HS-27A (cell line): ENCODE measurements at regions not wholly inside any gene's neighbourhood (a gene's known extent, or its start where the extent isn't known, plus 50 kb on each side); places are given as distances from the start of the nearest gene placed in this dataset.

Experiments
- DNase-seq: peaks from one replicate; pipeline ENCODE4 v3.0.0-alpha.2; 2012; ENCODE audit warnings: low read depth, missing footprints

GRCh38 chr5:54769746-54770145 is 215.6 kb downstream of the ESM1 start:
- DNase-seq, result no peak

DNA sequence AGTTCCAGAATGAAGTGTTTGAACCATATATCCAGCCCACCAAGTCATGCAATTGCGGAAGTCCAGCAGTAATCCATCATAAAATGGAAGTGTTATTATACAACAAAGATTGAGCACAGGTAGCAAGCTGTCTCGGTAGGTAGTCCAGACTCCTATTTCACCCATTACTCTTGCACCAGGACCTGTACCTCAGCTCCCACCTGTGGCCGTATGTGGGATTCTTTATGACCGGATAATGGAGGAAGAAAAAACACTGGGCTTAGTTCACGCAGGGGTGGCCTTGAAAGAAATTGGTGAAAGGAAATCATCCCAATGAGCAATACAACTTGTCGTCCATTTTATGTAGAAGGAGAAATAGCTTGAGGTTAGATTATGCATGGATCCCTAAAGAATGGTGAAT is 216.3 kb downstream of the ESM1 start:
- DNase-seq, result no peak

GRCh38 chr5:54766748-54767147 is 218.6 kb downstream of the ESM1 start:
- DNase-seq, result no peak

DNA sequence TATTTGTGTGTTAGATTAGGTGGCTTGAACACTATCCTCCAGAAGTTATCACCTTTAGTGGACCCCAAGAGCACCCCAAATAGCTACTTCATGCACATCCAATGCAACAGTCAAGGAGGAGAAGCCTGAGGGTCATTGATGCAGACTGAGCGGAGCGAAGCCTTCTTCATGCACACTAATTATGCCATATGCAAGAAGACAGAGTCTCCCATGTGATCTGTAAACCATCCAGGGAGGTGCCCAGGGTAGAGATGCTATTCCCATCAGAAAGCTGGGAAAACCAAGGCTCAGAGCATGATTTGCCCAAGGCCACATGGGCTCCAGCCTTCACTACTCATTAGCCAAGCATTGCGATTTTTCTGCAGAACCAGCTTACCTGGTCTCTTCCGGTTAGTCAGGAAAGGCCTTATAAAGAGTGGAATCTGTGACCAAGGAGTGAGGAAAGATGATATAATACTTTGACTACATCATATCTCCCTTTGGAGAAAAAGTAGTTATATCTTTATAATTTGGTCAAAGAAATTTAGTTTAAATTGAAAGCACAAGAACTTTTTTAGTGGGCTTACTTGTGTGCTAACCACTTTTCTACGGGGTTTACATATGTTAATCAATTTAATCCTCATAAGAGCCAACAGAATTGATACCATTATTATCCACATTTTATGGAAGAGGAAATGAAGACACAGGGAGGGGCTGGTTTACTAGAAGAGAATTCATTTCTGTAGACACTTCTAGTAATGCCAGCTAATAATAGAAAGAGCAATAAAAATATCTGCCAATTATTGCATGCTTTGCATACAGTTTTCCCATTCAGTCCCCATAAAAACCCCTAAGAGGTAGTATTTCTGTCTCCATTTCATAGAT is 220.0 kb downstream of the ESM1 start:
- no peak for DNase-seq

DNA sequence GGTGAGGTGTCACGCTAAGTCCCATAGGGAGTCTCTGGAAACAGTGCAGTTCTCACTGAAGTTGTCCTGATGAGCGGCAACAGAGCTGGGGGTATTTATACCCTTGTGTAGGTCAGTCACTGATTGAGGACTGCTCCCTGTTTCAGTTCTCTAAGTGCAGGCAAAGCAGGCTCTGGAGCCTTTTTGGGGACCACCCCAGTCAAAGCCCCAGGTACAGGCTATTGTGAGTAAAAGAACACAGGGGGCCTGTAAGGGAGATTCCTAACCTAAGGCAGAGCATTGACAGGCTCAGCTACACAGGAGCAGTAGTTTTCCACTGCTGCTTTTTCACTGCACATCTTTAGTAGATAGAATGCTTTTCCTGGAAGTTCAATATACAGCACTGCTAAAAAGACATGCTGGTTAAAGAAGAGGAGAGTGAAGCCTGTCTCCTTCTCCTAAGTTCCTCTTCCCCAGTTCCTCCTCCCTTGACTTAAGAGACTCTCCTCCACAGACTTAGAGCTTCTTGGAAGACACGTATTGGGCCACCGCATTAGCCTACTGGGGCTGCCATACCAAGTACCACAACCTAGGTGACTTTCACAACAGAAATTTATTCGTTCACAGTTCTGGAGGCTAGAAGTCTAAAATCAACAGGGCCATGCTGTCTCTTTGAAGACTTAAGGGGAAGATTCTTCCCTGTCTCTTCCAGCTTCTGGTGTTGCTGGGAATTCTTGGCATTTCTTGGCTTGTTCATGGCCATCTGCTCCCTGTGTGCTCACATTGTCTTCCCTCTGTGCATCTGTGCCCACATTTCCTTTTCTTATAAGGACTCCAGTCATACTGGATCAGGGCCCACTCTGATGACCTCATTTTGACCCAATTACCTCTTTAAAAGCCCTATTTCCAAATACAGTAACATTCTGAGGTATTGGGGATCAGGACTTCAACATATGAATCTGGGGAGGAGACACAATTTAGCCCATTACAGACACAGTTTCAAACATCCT is 221.0 kb downstream of the ESM1 start:
- no peak for DNase-seq

DNA sequence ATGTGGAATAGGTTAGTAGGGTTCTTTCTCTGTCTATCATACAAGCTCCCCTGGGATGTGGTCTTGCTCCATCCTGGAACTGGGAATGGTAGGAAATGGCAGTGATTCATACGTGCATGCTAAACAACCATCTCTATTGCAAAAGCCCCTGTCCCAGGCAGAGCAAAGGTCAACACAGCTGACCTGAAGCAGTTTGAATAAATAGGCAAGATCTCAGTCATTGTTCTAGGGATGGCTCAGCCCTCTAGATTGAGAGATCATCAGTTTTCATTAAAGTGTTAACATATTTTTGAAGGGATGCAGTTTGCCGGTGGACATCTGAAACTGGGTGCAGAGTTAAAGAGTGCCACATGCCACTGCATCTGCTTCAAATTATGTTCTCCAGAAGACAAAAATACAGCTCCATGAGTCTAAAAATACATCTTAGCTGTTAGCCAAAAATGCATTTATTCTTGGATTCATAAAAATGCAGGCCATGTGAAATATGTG is 224.1 kb downstream of the ESM1 start:
- DNase-seq, result no peak

DNA sequence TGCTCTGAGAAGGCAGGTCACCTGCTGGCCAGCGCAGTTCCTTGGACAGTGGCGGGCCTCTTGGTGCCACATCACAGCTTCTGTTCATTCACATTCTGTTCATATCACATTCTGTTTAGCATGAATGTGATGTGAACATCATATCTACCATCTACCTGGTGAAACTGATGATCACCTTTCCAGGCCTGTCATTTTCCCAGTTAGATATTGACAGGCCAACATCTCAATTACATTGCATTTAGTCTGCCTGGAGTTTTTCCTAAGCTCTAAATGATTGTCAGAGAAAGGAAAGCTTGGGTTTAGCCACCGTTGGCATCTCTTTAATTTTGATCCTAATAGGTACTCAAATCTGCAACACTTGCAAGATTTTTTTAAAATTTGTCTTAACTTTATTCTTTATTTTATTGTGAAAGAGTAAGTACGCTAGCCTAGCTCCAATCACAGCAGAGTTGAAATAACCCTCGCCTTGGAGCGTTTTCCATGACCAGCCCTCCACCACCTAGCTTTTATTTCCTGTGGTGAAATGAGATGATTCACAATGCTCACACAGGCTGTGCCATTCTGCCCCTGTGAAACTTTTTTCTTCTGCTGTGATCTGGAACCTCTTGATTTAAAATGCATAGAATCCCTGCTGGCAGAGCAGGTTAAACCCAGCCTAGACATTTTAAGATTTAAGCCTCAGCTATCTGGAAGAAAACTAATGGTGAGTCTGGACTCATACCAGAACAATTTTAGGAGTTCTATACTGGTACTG is 225.0 kb downstream of the ESM1 start:
- DNase-seq, result no peak

DNA sequence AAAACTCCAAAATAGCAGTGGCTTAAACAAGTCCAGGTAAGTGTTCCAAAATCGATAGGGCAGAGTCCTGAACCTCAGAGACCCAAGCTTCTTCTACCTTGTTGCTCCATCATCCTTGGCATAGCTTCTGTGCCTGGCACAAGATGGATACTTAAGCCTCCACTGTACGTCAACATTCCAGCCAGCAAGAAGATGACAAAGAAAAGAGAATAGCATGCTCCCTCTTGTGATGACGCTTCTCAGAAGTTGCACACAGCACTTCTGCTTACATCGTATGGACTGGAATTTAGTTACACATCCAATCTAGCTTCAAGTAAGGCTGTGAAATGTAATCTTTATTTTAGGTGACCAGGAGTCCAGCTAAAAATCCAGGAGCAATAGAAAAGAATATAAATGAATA is 227.4 kb downstream of the ESM1 start:
- no peak for DNase-seq

GRCh38 chr5:54757541-54757940 is 227.9 kb downstream of the ESM1 start:
- no peak for DNase-seq

DNA sequence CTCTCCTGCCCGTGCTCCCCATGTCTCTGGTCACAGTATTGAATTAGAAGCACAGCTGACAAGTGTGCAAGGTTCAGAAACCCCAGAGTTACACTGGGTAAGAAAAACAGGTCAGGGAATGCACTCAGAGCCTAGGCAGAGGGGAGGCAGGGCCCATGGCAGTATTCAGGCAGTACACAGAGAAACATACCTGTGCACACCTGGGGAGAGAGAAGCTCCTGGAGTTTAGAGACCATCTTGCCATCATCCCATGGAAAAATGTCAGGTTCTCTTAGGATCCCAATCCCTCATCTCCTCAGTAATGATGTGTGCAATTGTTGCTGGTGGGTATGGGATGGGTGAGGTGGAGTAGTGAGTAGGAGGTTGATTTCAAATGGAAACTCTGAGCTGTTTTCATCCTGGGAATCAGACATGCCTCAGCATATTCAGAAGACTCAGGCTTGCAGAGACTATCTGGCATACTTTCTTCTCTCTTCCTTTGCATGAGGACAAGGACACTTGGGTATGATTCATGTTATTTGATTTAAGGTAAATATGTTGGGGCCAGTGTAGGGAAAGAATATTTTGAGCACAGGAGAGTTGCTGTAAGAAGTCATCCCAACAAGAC is 228.5 kb downstream of the ESM1 start:
- DNase-seq, result no peak

DNA sequence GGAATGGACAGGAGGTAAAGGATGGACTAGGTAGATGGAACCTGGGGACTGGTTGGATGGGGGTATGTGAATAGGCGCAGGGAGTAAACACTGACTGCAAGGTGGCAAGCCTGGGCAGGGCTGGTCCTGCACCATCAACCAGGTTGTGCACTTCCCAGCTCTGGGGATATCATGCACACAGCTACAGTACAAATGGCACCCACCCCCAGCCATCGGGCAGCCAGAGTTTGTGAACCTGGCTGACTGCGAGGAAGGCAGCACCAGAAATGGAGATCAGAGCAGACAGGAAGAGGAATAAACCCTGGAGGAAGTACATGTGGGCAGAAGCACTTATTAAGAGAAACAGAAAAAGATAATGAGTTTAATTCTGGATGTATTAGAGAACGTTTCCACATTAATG is 229.1 kb downstream of the ESM1 start:
- DNase-seq, result no peak

- DNase-seq, result no peak
Observed at GRCh38 chr5:54754878-54755277, 230.5 kb downstream of the ESM1 start.

GRCh38 chr5:54754420-54754819 is 231.0 kb downstream of the ESM1 start:
- DNase-seq, result no peak

DNA sequence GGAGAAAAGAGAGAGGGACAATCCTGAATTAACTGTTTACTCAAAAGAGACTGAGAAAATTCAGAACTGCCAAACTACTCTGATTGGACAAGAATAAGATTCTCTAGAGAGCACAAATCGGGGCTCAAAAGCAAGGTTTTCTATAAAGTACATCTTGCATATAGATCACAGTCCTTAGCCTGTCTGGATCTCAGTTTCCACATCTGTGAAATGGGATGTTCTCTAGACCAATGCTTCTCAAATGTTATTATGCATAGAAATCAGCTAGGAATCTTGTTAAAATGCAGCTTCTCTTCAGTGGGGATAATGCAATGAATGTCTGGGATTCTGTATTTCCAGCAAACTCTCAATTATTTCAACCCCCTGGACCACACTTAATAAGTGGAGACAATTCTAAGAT is 231.6 kb downstream of the ESM1 start:
- DNase-seq, result no peak

DNA sequence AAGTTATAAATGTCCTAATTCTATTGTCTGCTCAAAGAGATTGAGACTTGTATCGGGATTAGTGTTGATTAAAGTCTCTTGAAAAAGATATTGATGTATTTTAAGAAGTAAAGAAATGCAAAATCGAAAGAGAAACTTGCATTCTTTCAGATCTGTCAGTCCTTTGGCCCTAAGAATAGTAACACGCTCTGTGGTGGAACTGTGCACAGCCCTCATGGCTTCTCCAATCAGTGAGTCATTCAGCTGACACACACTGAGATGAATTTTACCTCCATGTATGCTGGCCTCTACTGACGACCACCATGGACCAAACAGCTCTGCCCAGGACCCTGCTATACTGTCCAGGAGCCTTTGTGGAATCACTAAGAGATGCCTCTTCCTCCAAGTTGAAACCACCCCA is 232.4 kb downstream of the ESM1 start:
- DNase-seq, result no peak

- DNase-seq, result no peak
Observed at GRCh38 chr5:54748527-54748926, 231.0 kb downstream of the SNX18 start.

DNA sequence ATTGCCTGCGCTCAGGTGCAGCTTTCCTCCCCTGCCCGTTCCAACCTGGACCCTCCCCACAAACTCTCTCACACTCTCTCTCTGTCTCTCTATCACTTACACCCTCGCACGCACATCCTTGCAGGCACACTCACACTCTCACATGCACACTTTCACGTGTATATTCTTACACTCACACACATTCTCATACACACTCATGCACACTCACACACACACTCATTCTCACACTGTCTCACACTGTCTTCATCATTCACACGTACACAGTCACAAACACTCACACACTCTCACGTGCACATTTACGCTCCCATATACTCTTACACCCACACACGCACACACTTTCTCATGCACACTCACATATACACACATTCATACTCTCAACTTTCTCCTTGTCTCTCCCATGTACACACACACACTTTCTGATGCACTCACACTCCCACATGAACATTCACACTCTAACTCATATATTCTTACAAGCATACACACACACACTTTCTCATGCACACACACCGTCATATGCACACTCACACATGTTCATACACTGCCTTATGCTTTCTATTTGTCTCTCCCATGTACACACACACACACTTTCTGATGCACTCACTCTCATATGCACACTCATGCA is 229.3 kb downstream of the SNX18 start:
- no peak for DNase-seq

DNA sequence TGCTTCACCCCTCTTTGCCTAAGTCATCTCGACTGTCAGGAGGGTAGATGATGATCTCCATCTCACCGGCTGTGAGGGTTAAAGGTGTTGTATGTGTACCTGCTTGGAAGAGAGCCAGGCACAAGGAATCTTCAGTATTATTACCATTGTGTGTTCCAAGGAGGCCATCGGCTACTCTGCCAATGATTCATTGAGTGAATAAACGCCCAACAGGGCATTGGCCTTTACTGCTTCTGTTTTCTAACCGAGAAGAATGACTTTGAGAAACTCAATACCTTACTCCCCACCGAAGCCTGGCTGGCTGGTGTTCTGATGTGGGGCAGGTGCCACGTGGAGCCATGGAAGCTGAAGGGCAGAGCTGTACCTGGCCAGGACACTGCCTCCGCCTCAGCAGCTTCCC is 228.8 kb downstream of the SNX18 start:
- DNase-seq, result no peak

DNA sequence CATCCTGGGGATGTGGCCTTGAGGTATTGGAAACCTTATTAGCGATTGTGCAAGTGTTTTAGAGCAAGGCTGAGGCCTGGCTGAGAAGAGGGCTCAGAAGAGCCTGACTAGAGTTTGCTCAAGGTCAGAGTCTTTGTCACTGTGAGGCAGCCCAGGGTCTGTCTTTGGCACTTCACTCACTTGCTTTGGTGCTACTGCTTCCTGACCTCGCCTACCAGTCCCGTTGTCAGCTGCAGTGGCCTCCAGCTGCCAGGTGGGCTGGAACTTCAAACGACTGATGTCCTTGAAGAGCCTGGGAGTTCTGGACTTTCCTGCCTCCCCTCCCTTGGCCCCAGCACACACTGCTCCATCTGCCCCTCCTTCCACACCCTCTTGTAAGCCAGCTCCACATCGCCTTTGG is 228.0 kb downstream of the SNX18 start:
- DNase-seq, result no peak

GRCh38 chr5:54743997-54744788 is 226.6 kb downstream of the SNX18 start:
- peak; percentile 48 for DNase-seq
